ENCODE measurements at regions not wholly inside any gene's neighbourhood (a gene's known extent, or its start where the extent isn't known, plus 50 kb on each side); places are given as distances from the start of the nearest gene placed in this dataset.

- DNase-seq (ENCODE audit: low read depth in 1 of 2, low spot score in 1 of 2), result no peak
- Histone ChIP-seq H3K27ac (replicated peaks) (no peak overlapping the region), H3K27me3 (ENCODE audit: insufficient read depth, poor library complexity, severe bottlenecking) (peaks cover 5% of the 10 kb centered on the region), H3K4me3 (replicated peaks; ENCODE audit: insufficient read depth, low read length) (no peak overlapping the region)
- TF ChIP-seq SPI1 (IDR thresholded peaks at IDR 0.05; ENCODE audit: borderline replicate concordance, low read depth), result no peak
- no peak for TF ChIP-seq GABPA (IDR thresholded peaks at IDR 0.05; ENCODE audit: low read depth)
- no peak for TF ChIP-seq CTCF (IDR thresholded peaks at IDR 0.05; ENCODE audit: insufficient read depth, low read length)
- TF ChIP-seq POLR2AphosphoS5 (IDR thresholded peaks at IDR 0.05; ENCODE audit: low read depth), result no peak
- TF ChIP-seq REST (IDR thresholded peaks at IDR 0.05; ENCODE audit: insufficient replicate concordance, low read depth), result no peak
Measured at GRCh38 chr15:62307551-62307950, 142.5 kb upstream of the C2CD4B start.

- DNase-seq (ENCODE audit: low read depth in 1 of 2, low spot score in 1 of 2), result no peak
- TF ChIP-seq POLR2AphosphoS5 (IDR thresholded peaks at IDR 0.05; ENCODE audit: low read depth), result no peak
- no peak for TF ChIP-seq CTCF (IDR thresholded peaks at IDR 0.05; ENCODE audit: insufficient read depth, low read length)
- TF ChIP-seq REST (IDR thresholded peaks at IDR 0.05; ENCODE audit: insufficient replicate concordance, low read depth), result no peak
- no peak for TF ChIP-seq GABPA (IDR thresholded peaks at IDR 0.05; ENCODE audit: low read depth)
- no peak for TF ChIP-seq SPI1 (IDR thresholded peaks at IDR 0.05; ENCODE audit: borderline replicate concordance, low read depth)
- Histone ChIP-seq H3K27ac (replicated peaks) (no peak overlapping the region), H3K4me3 (replicated peaks; ENCODE audit: insufficient read depth, low read length) (no peak overlapping the region), H3K27me3 (ENCODE audit: insufficient read depth, poor library complexity, severe bottlenecking) (peaks cover 4% of the 10 kb centered on the region)
Measured at GRCh38 chr15:62316413-62317060, 151.5 kb upstream of the C2CD4B start.

- peaks cover 6% of the 10 kb centered on the region for H3K27me3 ChIP-seq (ENCODE audit: insufficient read depth, poor library complexity, severe bottlenecking)
- TF ChIP-seq REST (IDR thresholded peaks at IDR 0.05; ENCODE audit: insufficient replicate concordance, low read depth) (no peak), CTCF (IDR thresholded peaks at IDR 0.05; ENCODE audit: insufficient read depth, low read length) (no peak), POLR2AphosphoS5 (IDR thresholded peaks at IDR 0.05; ENCODE audit: low read depth) (no peak), GABPA (IDR thresholded peaks at IDR 0.05; ENCODE audit: low read depth) (no peak), SPI1 (IDR thresholded peaks at IDR 0.05; ENCODE audit: borderline replicate concordance, low read depth) (no peak)
- DNase-seq (ENCODE audit: low read depth in 1 of 2, low spot score in 1 of 2), result no peak
- H3K27ac ChIP-seq (replicated peaks), result no peak overlapping the region
- H3K4me3 ChIP-seq (replicated peaks; ENCODE audit: insufficient read depth, low read length), result no peak overlapping the region
Measured at GRCh38 chr15:62320259-62320658, 155.2 kb upstream of the C2CD4B start.
